ENCODE measurements at regions not wholly inside any gene's neighbourhood (a gene's known extent, or its start where the extent isn't known, plus 50 kb on each side); places are given as distances from the start of the nearest gene placed in this dataset.

GRCh38 chr17:13736916-13737315 lies 135.2 kb upstream of the HS3ST3A1 start:
- no peak for DNase-seq (ENCODE audit: low read depth, low spot score)

DNA sequence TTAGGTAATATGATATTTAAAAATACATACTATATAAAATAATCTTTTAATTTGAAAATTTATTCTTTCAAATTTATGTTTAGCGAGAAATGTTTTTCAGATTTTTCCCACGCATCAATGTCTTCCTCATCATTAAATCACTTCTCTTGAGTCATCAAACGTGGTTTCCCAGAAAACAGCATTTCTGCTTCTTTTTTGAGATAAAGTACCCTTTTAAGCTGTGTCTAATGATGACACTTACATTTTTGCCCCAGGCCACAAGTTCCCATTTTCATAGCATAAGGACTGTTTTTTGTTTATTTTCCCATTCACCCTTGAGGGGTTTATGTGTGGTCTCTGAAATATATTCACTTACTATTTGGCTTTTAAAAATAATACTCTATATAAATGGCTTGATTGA lies 139.0 kb upstream of the HS3ST3A1 start:
- DNase-seq (ENCODE audit: low read depth, low spot score) = no peak

DNA sequence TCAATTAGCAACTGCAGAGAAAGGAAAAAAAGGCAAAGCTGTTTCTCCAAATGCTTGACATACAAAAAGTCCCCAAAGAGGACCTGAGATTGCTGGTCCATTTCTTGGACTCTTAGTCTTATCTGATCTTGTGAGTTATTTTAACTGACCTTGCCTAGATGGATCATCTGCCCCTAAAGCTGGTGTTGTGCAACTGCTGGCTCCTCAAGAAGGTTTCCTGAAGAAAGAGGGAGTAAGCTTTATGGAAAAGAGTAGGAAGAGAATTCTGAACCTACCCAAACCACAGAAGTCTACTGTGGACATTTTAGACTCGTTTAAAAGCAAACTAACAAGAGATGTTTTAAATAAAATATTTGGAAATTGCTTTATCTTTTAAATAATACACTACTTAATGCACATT lies 140.0 kb upstream of the HS3ST3A1 start:
- DNase-seq (ENCODE audit: low read depth, low spot score) = no peak

DNA sequence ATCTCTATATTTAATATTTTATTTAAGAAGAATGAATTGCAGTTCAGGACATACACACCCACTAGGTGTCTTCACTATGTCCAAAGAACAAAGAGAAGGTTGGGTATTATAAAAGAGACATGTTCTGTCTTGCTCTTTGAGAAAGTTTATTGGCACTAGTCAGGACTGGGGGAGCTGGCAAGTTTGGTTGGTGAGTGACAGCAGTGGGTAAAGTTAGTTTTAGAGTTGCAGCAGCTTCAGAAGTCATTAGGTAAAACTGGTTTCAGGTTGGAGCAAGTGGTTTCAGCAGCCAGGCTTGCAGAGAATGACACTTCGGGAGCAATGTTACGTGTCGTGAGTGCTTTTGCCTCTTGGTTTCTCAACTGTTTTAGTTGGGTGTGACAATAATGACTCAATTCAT lies 142.2 kb upstream of the HS3ST3A1 start:
- DNase-seq (ENCODE audit: low read depth, low spot score) = no peak

- no peak for DNase-seq (ENCODE audit: low read depth, low spot score)
These were observed 144.7 kb upstream of the HS3ST3A1 start for GRCh38 chr17:13746404-13746803.

DNA sequence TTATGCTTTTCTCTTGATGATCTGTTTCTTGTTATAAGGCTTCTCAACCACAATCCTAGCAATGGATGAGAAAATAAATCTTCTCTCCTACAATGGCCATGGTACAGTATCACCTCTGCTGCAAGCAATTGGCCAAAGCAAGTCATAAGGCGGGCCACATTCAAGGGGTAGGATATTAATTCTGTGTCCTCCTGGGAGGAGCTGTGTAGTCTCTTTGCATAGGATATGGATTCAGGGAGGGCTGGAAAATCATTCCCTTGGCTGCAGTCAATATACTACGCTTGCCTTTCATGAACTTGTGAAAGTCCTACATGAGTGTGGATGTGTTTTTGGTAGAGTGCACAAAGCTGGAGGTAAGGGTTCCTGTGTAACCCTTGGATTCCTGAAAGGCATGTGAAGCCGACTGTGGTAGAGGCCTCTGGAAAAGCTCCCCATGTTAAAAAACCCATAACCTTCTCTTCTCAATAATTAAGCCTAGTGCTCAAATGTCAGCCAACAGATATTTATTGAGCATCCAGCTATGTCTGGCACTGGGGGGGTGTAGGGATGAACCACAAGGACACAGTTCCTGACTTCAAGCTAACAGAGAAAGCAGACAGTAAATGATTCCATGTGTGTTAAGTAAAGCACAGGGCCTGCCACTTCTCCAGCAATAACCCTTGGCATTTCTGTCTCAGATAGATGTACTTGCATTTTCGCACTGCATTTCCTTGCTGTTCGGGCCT lies 147.6 kb upstream of the HS3ST3A1 start:
- DNase-seq (ENCODE audit: low read depth, low spot score) = no peak

DNA sequence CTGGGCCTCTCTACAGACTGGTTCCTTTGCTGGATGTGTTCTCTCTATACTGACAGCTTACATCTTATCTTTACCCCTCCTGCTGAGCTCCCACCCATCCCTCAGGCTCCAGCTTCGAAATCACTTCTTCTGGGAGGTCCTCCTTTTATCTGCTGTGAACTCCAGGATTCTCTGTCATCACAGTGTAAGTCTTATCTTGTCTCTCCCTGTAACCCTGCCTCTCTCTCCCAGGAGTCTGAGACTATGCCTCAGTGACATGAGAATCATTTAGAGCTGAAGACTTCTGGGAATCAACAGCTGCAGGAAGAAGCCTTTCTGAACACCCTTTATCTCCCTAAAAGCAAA lies 148.1 kb upstream of the HS3ST3A1 start:
- no peak for DNase-seq (ENCODE audit: low read depth, low spot score)

- DNase-seq (ENCODE audit: low read depth, low spot score) = no peak
These were observed 149.4 kb upstream of the HS3ST3A1 start for GRCh38 chr17:13750816-13751793.

GRCh38 chr17:13753154-13753553 lies 151.4 kb upstream of the HS3ST3A1 start:
- no peak for DNase-seq (ENCODE audit: low read depth, low spot score)

- DNase-seq (ENCODE audit: low read depth, low spot score) = no peak
These were observed 152.0 kb upstream of the HS3ST3A1 start for GRCh38 chr17:13753771-13754170.

DNA sequence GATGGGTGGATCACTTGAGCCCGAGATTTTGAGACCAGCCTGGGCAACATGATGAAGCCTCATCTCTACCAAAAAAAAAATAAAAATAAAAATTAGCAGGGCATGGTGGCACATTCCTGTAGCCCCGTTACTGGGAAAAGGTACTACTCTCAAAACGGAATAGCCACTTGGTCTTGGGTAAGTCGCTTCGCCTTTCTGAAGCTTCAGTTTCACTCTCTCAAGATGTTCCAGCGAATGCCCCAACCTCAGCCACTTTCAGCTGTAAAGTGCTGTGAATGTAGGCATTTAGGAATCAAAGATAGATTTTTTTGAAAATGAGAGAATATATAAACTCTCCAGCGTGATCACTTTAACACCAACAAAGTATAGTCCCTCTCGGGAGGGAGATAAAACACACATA lies 154.1 kb upstream of the HS3ST3A1 start:
- DNase-seq (ENCODE audit: low read depth, low spot score) = no peak

DNA sequence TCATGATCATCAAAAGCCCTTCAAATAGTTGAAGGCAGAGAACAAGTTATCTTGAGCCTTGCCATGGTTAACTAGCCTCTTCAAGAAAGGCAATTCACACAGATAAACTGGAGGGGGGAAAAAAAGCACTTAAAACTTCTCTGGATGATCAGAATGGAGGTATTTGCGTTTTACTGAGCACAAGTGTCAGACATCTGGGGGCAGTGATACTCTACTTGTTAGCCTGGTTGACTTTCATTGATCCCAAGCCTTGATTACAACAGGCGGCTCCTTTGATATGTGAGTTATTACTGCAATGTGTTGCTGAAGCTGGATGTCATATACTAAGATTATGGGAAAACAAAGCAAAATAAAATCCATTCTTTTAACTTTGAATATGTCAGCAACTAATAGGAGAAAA lies 155.0 kb upstream of the HS3ST3A1 start:
- DNase-seq (ENCODE audit: low read depth, low spot score) = no peak

GRCh38 chr17:13757871-13758270 lies 156.1 kb upstream of the HS3ST3A1 start:
- DNase-seq (ENCODE audit: low read depth, low spot score) = no peak

GRCh38 chr17:13759518-13760335 lies 158.0 kb upstream of the HS3ST3A1 start:
- DNase-seq (ENCODE audit: low read depth, low spot score) = no peak

DNA sequence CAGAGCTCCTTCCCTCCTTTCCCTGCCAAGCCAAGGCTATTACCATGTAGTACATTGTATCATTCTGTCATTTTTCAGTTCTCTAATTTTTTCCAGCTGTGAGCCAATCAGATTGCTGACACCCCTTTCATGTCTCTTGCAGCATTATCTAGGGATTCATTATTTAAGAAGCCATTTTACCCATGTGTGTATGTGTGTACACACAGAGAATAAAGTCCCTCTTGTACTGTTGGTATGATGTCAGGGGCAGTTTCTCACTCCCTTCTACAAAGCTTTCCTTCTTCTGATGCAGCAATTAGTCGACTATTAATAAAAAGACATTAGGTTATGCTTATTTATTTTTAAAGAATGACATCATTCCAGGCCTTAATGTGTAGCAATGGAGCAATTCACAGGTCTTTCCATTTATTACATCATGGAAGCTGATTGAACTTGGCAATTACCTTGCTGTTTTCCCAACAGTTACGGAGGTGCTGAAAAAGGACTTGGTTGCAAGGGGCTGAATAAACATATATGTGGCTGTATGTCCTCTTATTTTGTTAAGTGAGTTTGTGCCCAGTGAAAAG lies 159.4 kb upstream of the HS3ST3A1 start:
- no peak for DNase-seq (ENCODE audit: low read depth, low spot score)

GRCh38 chr17:13765701-13766100 lies 164.0 kb upstream of the HS3ST3A1 start:
- DNase-seq (ENCODE audit: low read depth, low spot score) = no peak

DNA sequence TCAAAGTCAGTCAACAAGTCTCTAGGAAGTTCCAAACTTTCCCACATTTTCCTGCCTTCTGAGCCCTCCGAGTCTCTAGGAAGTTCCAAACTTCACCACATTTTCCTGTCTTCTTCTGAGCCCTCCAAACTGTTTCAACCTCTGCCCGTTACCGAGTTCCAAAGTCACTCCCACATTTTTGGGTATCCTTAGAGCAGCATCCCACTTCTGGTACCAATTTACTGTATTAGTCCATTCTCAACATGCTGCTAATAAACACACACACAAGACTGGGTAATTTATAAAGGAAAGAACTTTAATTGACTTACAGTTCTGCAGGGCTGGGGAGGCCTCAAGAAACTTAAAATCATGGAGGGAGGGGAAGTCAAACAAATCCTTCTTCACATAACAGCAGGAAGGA lies 169.0 kb upstream of the HS3ST3A1 start:
- DNase-seq (ENCODE audit: low read depth, low spot score) = no peak

DNA sequence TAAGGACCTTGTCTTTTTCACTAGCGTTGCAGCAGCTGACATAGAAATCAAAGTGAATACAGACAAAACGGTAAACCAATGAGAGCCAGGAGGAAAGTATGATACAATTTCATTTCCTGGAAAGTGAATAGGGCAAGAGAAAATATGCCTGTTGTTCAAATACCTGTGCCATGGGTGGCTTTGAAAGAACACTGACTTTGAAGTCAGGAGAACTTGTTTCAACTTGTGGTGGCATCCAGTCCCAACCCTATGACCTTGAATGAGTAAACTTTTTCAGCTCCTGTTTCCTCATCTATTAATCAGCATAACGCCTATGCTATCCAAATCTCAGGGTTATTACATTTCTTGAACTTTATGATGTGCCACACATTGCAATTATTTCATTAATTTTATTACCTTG lies 173.7 kb upstream of the HS3ST3A1 start:
- no peak for DNase-seq (ENCODE audit: low read depth, low spot score)

GRCh38 chr17:13776027-13776551 lies 174.4 kb upstream of the HS3ST3A1 start:
- no peak for DNase-seq (ENCODE audit: low read depth, low spot score)

GRCh38 chr17:13777003-13777402 lies 175.3 kb upstream of the HS3ST3A1 start:
- DNase-seq (ENCODE audit: low read depth, low spot score) = no peak

GRCh38 chr17:13784434-13785095 lies 182.8 kb upstream of the HS3ST3A1 start:
- no peak for DNase-seq (ENCODE audit: low read depth, low spot score)
